ENCODE measurements at regions not wholly inside any gene's neighbourhood (a gene's known extent, or its start where the extent isn't known, plus 50 kb on each side); places are given as distances from the start of the nearest gene placed in this dataset.

- TF ChIP-seq CTCF (IDR thresholded peaks at IDR 0.05; ENCODE audit: insufficient read depth, low read length, severe bottlenecking) = no peak
- Histone ChIP-seq H3K36me3 (ENCODE audit: control insufficient read depth, insufficient read depth, low read length) (no peaks in the 10 kb centered on the region), H3K27me3 (ENCODE audit: control insufficient read depth, insufficient read depth, low read length) (no peaks in the 10 kb centered on the region), H3K4me3 (ENCODE audit: low read depth, low read length) (no peak overlapping the region)
- DNase-seq (ENCODE audit: low read depth) (no peak), FAIRE-seq (no peak)
These were observed 331.8 kb upstream of the ROBO1 start for GRCh38 chr3:80099559-80100066.

- H3K27me3 ChIP-seq (ENCODE audit: control insufficient read depth, insufficient read depth, low read length) = no peaks in the 10 kb centered on the region
- no peaks in the 10 kb centered on the region for H3K36me3 ChIP-seq (ENCODE audit: control insufficient read depth, insufficient read depth, low read length)
- TF ChIP-seq CTCF (IDR thresholded peaks at IDR 0.05; ENCODE audit: insufficient read depth, low read length, severe bottlenecking) = no peak
- FAIRE-seq (no peak), DNase-seq (ENCODE audit: low read depth) (peak; percentile 63)
- no peak overlapping the region for H3K4me3 ChIP-seq (ENCODE audit: low read depth, low read length)
These were observed 329.9 kb upstream of the ROBO1 start for GRCh38 chr3:80097674-80098073.

GRCh38 chr3:80096909-80097308, 329.1 kb upstream of the ROBO1 start:
- TF ChIP-seq CTCF (IDR thresholded peaks at IDR 0.05; ENCODE audit: insufficient read depth, low read length, severe bottlenecking) = no peak
- H3K27me3 ChIP-seq (ENCODE audit: control insufficient read depth, insufficient read depth, low read length) = no peaks in the 10 kb centered on the region
- FAIRE-seq (no peak), DNase-seq (ENCODE audit: low read depth) (no peak)
- H3K36me3 ChIP-seq (ENCODE audit: control insufficient read depth, insufficient read depth, low read length) = no peaks in the 10 kb centered on the region
- no peak overlapping the region for H3K4me3 ChIP-seq (ENCODE audit: low read depth, low read length)

GRCh38 chr3:80094589-80094988, 326.8 kb upstream of the ROBO1 start:
- DNase-seq (ENCODE audit: low read depth) = no peak
- FAIRE-seq = no peak
- Histone ChIP-seq H3K36me3 (ENCODE audit: control insufficient read depth, insufficient read depth, low read length) (no peaks in the 10 kb centered on the region), H3K27me3 (ENCODE audit: control insufficient read depth, insufficient read depth, low read length) (no peaks in the 10 kb centered on the region), H3K4me3 (ENCODE audit: low read depth, low read length) (no peak overlapping the region)
- TF ChIP-seq CTCF (IDR thresholded peaks at IDR 0.05; ENCODE audit: insufficient read depth, low read length, severe bottlenecking) = no peak

- no peak for TF ChIP-seq CTCF (IDR thresholded peaks at IDR 0.05; ENCODE audit: insufficient read depth, low read length, severe bottlenecking)
- FAIRE-seq (no peak), DNase-seq (ENCODE audit: low read depth) (peak; percentile 77)
- H3K4me3 ChIP-seq (ENCODE audit: low read depth, low read length) = no peak overlapping the region
- H3K27me3 ChIP-seq (ENCODE audit: control insufficient read depth, insufficient read depth, low read length) = no peaks in the 10 kb centered on the region
- H3K36me3 ChIP-seq (ENCODE audit: control insufficient read depth, insufficient read depth, low read length) = no peaks in the 10 kb centered on the region
These were observed 320.0 kb upstream of the ROBO1 start for GRCh38 chr3:80087767-80088166.

GRCh38 chr3:80086426-80086825, 318.6 kb upstream of the ROBO1 start:
- no peak for DNase-seq (ENCODE audit: low read depth)
- no peak overlapping the region for H3K4me3 ChIP-seq (ENCODE audit: low read depth, low read length)
- no peaks in the 10 kb centered on the region for H3K36me3 ChIP-seq (ENCODE audit: control insufficient read depth, insufficient read depth, low read length)
- no peaks in the 10 kb centered on the region for H3K27me3 ChIP-seq (ENCODE audit: control insufficient read depth, insufficient read depth, low read length)
- FAIRE-seq = no peak
- TF ChIP-seq CTCF (IDR thresholded peaks at IDR 0.05; ENCODE audit: insufficient read depth, low read length, severe bottlenecking) = no peak

Data from bronchial epithelial cell (primary cell).